Neuronal stem cell (in vitro differentiated cells): ENCODE measurements at regions not wholly inside any gene's neighbourhood (a gene's known extent, or its start where the extent isn't known, plus 50 kb on each side); places are given as distances from the start of the nearest gene placed in this dataset.

ENCODE experiments used
- DNase-seq: peaks from one replicate; pipeline ENCODE4 v3.0.0-alpha.2; 2013; ENCODE audit warnings: low spot score
- H2AFZ ChIP-seq: one replicate; pipeline ENCODE4 v1.6.1; 2013; ENCODE audit warnings: mild to moderate bottlenecking, low read length, inconsistent platforms
- H2AK5ac ChIP-seq: 2 replicates; pipeline ENCODE4 v1.6.1; 2013; ENCODE audit warnings: low read depth, mild to moderate bottlenecking, inconsistent platforms, low read length, moderate library complexity, mixed read lengths
- H2BK120ac ChIP-seq: 2 replicates; pipeline ENCODE4 v1.6.1; 2013; ENCODE audit warnings: low read depth, mild to moderate bottlenecking, inconsistent platforms, low read length, moderate library complexity, mixed read lengths
- H2BK12ac ChIP-seq: one replicate; pipeline ENCODE4 v1.6.1; 2013; ENCODE audit warnings: low read length, inconsistent platforms
- H2BK15ac ChIP-seq: 2 replicates; pipeline ENCODE4 v1.6.1; 2013; ENCODE audit warnings: mild to moderate bottlenecking, low read length, inconsistent platforms, mixed read lengths
- H2BK5ac ChIP-seq: one replicate; pipeline ENCODE4 v1.6.1; 2013; ENCODE audit warnings: inconsistent platforms, mild to moderate bottlenecking, low read length, moderate library complexity
- H3K14ac ChIP-seq: one replicate; pipeline ENCODE4 v1.6.1; 2013; ENCODE audit warnings: low read length, inconsistent platforms
- H3K18ac ChIP-seq: 2 replicates; pipeline ENCODE4 v1.6.1; 2013; ENCODE audit warnings: low read length, inconsistent platforms
- H3K23ac ChIP-seq: 2 replicates; pipeline ENCODE4 v1.6.1; 2013; ENCODE audit warnings: low read depth, mild to moderate bottlenecking, mixed read lengths, low read length, inconsistent platforms; ENCODE audit not compliant: poor library complexity
- H3K27ac ChIP-seq: replicated peaks from 3 replicates; pipeline ENCODE4 v1.5.1; 2013; ENCODE audit warnings: low read length, inconsistent platforms
- H3K27me3 ChIP-seq, 3 experiments: 2 replicates each; pipeline ENCODE4 v1.6.1; 2013; ENCODE audit warnings: low read length in 3 of 3, mild to moderate bottlenecking in 2 of 3, inconsistent platforms in 1 of 3, low read depth in 1 of 3, mixed read lengths in 1 of 3, moderate library complexity in 1 of 3; ENCODE audit not compliant: control insufficient read depth in 3 of 3, insufficient read depth in 3 of 3
- H3K36me3 ChIP-seq, 2 donors: replicated peaks in 1 of 2; 2 replicates each; pipeline ENCODE4 v1.6.1; 2013; ENCODE audit warnings: low read length in 2 of 2; ENCODE audit not compliant: control insufficient read depth in 2 of 2, insufficient read depth in 2 of 2
- H3K4ac ChIP-seq: 2 replicates; pipeline ENCODE4 v1.6.1; 2013; ENCODE audit warnings: inconsistent platforms, mild to moderate bottlenecking, low read length, moderate library complexity
- H3K4me1 ChIP-seq, 2 donors: 1 replicate in 1 of 2; 2 replicates in 1 of 2; pipeline ENCODE4 v1.6.1; 2013; ENCODE audit warnings: low read length in 2 of 2, low read depth in 1 of 2; ENCODE audit not compliant: control insufficient read depth in 2 of 2, insufficient read depth in 1 of 2
- H3K4me2 ChIP-seq: one replicate; pipeline ENCODE4 v1.6.1; 2013; ENCODE audit warnings: mild to moderate bottlenecking, low read length, inconsistent platforms; ENCODE audit not compliant: insufficient read depth, poor library complexity, severe bottlenecking
- H3K4me3 ChIP-seq, 2 donors: 2 replicates each; pipeline ENCODE4 v1.5.1; 2013; ENCODE audit warnings: low read length in 2 of 2, mild to moderate bottlenecking in 2 of 2, inconsistent platforms in 1 of 2, moderate library complexity in 1 of 2
- H3K79me1 ChIP-seq: one replicate; pipeline ENCODE4 v1.6.1; 2013; ENCODE audit warnings: low read depth, mild to moderate bottlenecking, inconsistent platforms, low read length, moderate library complexity
- H3K9ac ChIP-seq: one replicate; pipeline ENCODE4 v1.6.1; 2013; ENCODE audit warnings: mild to moderate bottlenecking, low read depth, low read length, inconsistent platforms; ENCODE audit not compliant: poor library complexity
- H3K9me3 ChIP-seq, 2 donors: replicated peaks in 1 of 2; 2 replicates each; pipeline versions ENCODE3 to v1.6.1; 2013; ENCODE audit warnings: low read length in 2 of 2, mild to moderate bottlenecking in 2 of 2, inconsistent platforms in 1 of 2, low read depth in 1 of 2, mixed read lengths in 1 of 2, moderate library complexity in 1 of 2; ENCODE audit not compliant: control insufficient read depth in 2 of 2, insufficient read depth in 1 of 2
- H4K8ac ChIP-seq: one replicate; pipeline ENCODE4 v1.6.1; 2013; ENCODE audit warnings: low read depth, mild to moderate bottlenecking, inconsistent platforms, low read length, moderate library complexity
- H4K91ac ChIP-seq: one replicate; pipeline ENCODE4 v1.6.1; 2013; ENCODE audit warnings: low read length, low read depth, mild to moderate bottlenecking, inconsistent platforms; ENCODE audit not compliant: poor library complexity
- WGBS, 2 donors: extraction: QIAGEN DNeasy Blood & Tissue Kit; methylation state at CpG; one replicate each; pipeline ENCODE4 v1.1.7; 2013; ENCODE audit warnings: missing lambda C conversion rate in 2 of 2, mixed read lengths in 1 of 2; ENCODE audit not compliant: insufficient read length in 2 of 2, insufficient replicate concordance in 1 of 2; ENCODE audit errors: extremely low coverage in 2 of 2; 5-methylcytosine and 5-hydroxymethylcytosine counted together

- Histone ChIP-seq H3K18ac (no peak overlapping the region), H3K23ac (no peak overlapping the region), H3K4me1 (no peaks in the 10 kb centered on the region), H3K27me3 (no peaks in the 10 kb centered on the region), H3K4ac (no peak overlapping the region), H2BK12ac (no peak overlapping the region), H3K4me2 (no peak overlapping the region), H2BK120ac (no peak overlapping the region), H2AFZ (no peak overlapping the region), H2BK15ac (no peak overlapping the region), H3K9ac (no peak overlapping the region), H3K4me3 (no peak overlapping the region), H3K79me1 (no peaks in the 10 kb centered on the region), H3K36me3 (no peaks in the 10 kb centered on the region), H3K14ac (no peak overlapping the region), H4K8ac (no peak overlapping the region), H4K91ac (no peak overlapping the region), H3K27ac (no peak overlapping the region), H2BK5ac (no peak overlapping the region), H3K9me3 (no peaks in the 10 kb centered on the region), H2AK5ac (no peak overlapping the region)
- DNase-seq: no peak
- no CpG with 5 or more reads among the region's 3 CpGs for WGBS, 2 donors
Observed at GRCh38 chr16:6063526-6063925, 965.9 kb upstream of the EEF2KMT start.

DNA sequence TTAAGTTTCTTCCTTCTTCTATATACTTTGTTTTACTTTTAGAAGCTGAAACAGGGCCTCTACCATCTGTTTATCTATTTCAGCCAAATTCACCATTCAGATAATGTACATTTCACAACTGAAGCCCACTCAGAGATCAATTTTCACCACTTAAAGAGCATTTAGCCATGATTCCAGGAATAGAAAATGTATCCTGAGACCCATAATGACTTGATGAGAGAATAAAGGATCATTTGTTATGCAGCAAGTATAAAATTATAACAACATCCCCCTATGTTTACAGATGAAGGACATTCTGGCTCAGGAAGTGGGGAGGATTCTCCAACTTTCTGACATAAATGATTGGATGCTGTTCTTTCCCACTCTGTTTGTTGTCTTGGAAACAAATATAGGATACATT lies 962.1 kb upstream of the EEF2KMT start:
- Histone ChIP-seq H2BK5ac (no peak overlapping the region), H2AFZ (no peak overlapping the region), H3K27ac (no peak overlapping the region), H2BK15ac (no peak overlapping the region), H3K4me3 (no peak overlapping the region), H3K4me1 (no peaks in the 10 kb centered on the region), H2BK12ac (no peak overlapping the region), H4K8ac (no peak overlapping the region), H3K36me3 (no peaks in the 10 kb centered on the region), H4K91ac (no peak overlapping the region), H3K9ac (no peak overlapping the region), H3K14ac (no peak overlapping the region), H3K23ac (no peak overlapping the region), H3K18ac (no peak overlapping the region), H3K79me1 (no peaks in the 10 kb centered on the region), H3K9me3 (no peaks in the 10 kb centered on the region), H3K4ac (no peak overlapping the region), H3K4me2 (no peak overlapping the region), H3K27me3 (no peaks in the 10 kb centered on the region), H2BK120ac (no peak overlapping the region), H2AK5ac (no peak overlapping the region)
- DNase-seq: no peak

DNA sequence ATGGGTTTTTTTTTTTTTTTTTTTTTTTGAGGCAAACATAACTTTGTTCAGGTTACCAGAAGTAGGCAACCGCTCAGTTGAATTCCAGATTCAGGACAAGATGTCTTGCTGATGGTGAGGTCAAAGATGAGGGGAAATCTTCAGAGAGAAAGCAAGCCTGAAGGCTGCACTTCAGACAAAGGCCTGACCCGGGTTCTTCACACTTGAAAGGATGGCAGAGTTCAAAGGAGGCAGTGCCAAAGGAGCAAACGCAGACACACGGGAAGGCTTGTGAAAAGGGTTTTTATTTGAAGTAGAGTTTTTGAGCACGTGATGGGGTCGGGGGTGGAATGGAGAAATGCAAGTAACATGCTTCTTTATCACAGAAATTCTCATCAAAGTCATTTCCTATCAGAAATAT lies 960.2 kb upstream of the EEF2KMT start:
- H3K27me3 ChIP-seq: no peaks in the 10 kb centered on the region
- WGBS, 2 donors: 100% methylated on average over 2 of the region's 6 CpGs; no CpG with 5 or more reads in 1 of the 2 donors

DNA sequence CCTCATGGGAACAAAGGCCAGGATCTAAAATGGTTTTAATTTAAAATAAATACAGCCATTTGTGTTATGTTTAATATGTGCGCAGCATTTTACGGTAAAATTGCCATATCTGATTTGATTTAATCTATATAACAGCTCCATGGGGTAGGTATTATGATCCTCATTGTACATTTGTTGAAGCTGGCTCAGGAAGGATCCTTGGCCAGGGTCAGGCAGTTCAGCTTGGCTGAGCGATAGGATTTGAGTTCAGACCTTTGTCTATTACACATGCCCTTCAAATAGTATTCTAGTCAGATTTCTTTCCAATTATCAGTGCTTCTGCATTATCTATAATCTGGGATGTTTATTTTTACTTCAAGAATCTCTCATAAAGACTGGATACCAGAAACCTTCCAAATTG lies 950.4 kb upstream of the EEF2KMT start:
- Histone ChIP-seq H3K27ac (no peak overlapping the region), H3K4ac (no peak overlapping the region), H3K9ac (no peak overlapping the region), H2AK5ac (no peak overlapping the region), H3K4me3 (no peak overlapping the region), H4K91ac (no peak overlapping the region), H2AFZ (no peak overlapping the region), H3K27me3 (no peaks in the 10 kb centered on the region), H4K8ac (no peak overlapping the region), H3K4me1 (no peaks in the 10 kb centered on the region), H3K79me1 (no peaks in the 10 kb centered on the region), H3K36me3 (no peaks in the 10 kb centered on the region), H2BK5ac (no peak overlapping the region), H2BK120ac (no peak overlapping the region), H3K18ac (no peak overlapping the region), H2BK12ac (no peak overlapping the region), H3K14ac (no peak overlapping the region), H2BK15ac (no peak overlapping the region), H3K9me3 (no peaks in the 10 kb centered on the region), H3K4me2 (no peak overlapping the region), H3K23ac (no peak overlapping the region)
- WGBS, 2 donors: no CpG with 5 or more reads among the region's 3 CpGs
- DNase-seq: no peak

More for the DNA sequence above, 960.2 kb upstream of the EEF2KMT start:
- no peak for DNase-seq
- Histone ChIP-seq H3K4me1 (no peaks in the 10 kb centered on the region), H2BK120ac (no peak overlapping the region), H2AFZ (no peak overlapping the region), H3K9me3 (no peaks in the 10 kb centered on the region), H3K18ac (no peak overlapping the region), H3K27ac (no peak overlapping the region), H3K36me3 (no peaks in the 10 kb centered on the region), H2BK12ac (no peak overlapping the region), H4K8ac (no peak overlapping the region), H3K4ac (no peak overlapping the region), H2AK5ac (no peak overlapping the region), H3K14ac (no peak overlapping the region), H4K91ac (no peak overlapping the region), H3K4me3 (no peak overlapping the region), H3K9ac (no peak overlapping the region), H2BK5ac (no peak overlapping the region), H3K4me2 (no peak overlapping the region), H3K79me1 (no peaks in the 10 kb centered on the region), H2BK15ac (no peak overlapping the region), H3K23ac (no peak overlapping the region)
